GM18505 (cell line): ENCODE measurements at regions not wholly inside any gene's neighbourhood (a gene's known extent, or its start where the extent isn't known, plus 50 kb on each side); places are given as distances from the start of the nearest gene placed in this dataset.

Experiments used
- ATAC-seq: cut with Tn5 transposase; IDR thresholded peaks from one replicate; pipeline ENCODE4 v1.9.1; 2021; ENCODE audit not compliant: unreplicated experiment
- POLR2A ChIP-seq: IDR thresholded peaks from 4 replicates; pipeline ENCODE4 v1.6.1; 2011; ENCODE audit warnings: borderline replicate concordance; ENCODE audit not compliant: insufficient read depth, insufficient read length; ENCODE audit errors: extremely low read depth

GRCh38 chr1:78833491-78833890, 173.0 kb downstream of the ADGRL4 start:
- ATAC-seq: no peak

GRCh38 chr1:78834201-78834741, 172.3 kb downstream of the ADGRL4 start:
- ATAC-seq: peak; percentile 60
- no peak for TF ChIP-seq POLR2A

More at GRCh38 chr1:78833491-78833890, 173.0 kb downstream of the ADGRL4 start:
- TF ChIP-seq POLR2A: no peak

DNA sequence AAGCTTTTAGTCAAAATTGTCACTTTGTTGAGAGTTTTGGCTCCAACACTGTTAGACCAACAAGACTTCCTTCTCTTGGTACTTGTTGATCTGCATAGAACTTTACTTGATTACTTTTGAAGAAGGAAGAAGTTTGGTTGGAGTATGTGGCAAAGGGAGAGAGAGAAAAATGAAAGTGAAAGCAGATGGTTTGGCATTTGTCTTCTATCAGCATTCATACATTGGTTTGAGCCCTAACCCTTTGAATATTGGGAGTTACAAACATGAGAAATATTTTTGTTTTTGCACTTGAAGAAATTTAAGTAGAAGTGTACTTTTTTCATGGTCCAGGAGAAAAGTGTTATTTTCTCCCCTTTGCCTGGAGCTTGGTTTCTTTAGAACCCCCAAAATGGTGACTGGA, 169.8 kb downstream of the ADGRL4 start:
- no peak for TF ChIP-seq POLR2A
- ATAC-seq: no peak

DNA sequence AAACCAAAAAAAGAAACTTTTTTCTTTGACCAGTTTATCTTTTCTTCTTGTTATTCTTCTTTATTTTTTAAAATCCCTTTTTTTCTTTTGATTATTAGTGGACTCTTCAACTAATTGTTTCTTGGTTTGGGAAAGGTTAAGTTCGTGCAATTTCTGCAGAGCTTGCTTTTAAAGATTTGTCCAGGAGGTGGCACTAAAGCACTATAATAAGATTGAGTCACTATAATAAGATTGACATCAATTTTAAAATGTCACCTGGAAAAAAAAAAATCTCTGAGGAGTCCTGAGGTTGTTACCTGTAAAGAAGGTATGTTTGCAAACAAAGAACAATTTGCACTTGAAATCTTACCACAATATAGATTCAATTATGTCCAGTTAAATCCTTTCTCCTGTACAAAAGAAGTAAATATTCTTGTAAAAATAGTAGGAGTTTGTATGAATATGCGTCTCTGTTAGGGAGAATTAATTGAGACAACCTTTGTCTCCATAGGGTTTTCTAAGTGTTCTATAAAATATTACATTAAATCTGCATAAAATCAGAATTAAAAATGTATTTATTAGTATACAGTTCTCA, 166.7 kb downstream of the ADGRL4 start:
- no peak for ATAC-seq
- no peak for TF ChIP-seq POLR2A
